ENCODE measurements at regions not wholly inside any gene's neighbourhood (a gene's known extent, or its start where the extent isn't known, plus 50 kb on each side); places are given as distances from the start of the nearest gene placed in this dataset.

- no peak for TF ChIP-seq EP300 (IDR thresholded peaks at IDR 0.05)
- TF ChIP-seq CTCF (IDR thresholded peaks at IDR 0.05), result no peak
- no peak for TF ChIP-seq POLR2A (IDR thresholded peaks at IDR 0.05; ENCODE audit: low read depth)
Observed at GRCh38 chr10:29033311-29033940, 255.4 kb upstream of the LYZL1 start.
